ENCODE measurements at regions not wholly inside any gene's neighbourhood (a gene's known extent, or its start where the extent isn't known, plus 50 kb on each side); places are given as distances from the start of the nearest gene placed in this dataset.

- no peak overlapping the region for H3K27ac ChIP-seq (ENCODE audit: low read length, poor library complexity, severe bottlenecking)
- no peak overlapping the region for H3K18ac ChIP-seq (ENCODE audit: low read depth in 1 of 2, low read length in 2 of 2)
- H3K36me3 ChIP-seq (ENCODE audit: control insufficient read depth in 1 of 2, insufficient read depth in 2 of 2, low read depth in 1 of 2, low read length in 2 of 2): no peaks in the 10 kb centered on the region
- no peak overlapping the region for H3K9ac ChIP-seq (ENCODE audit: low read length)
- no peak overlapping the region for H3K23ac ChIP-seq (ENCODE audit: low read length in 2 of 2)
- no peak overlapping the region for H2BK120ac ChIP-seq (ENCODE audit: low read depth, low read length)
- no peak for DNase-seq
- H3K4me2 ChIP-seq (ENCODE audit: low read length, poor library complexity, severe bottlenecking): no peak overlapping the region
- no peak overlapping the region for H4K91ac ChIP-seq (ENCODE audit: low read length)
- H2AFZ ChIP-seq (ENCODE audit: low read depth, low read length): no peak overlapping the region
- H3K14ac ChIP-seq (ENCODE audit: low read length in 2 of 2): no peak overlapping the region
- H2BK15ac ChIP-seq (ENCODE audit: low read depth, poor library complexity, severe bottlenecking): no peak overlapping the region
- H3K9me3 ChIP-seq (ENCODE audit: control insufficient read depth, low read length): no peaks in the 10 kb centered on the region
- no peak overlapping the region for H3K4me3 ChIP-seq (ENCODE audit: insufficient read depth in 1 of 2, low read depth in 1 of 2, low read length in 2 of 2)
- H2BK5ac ChIP-seq (ENCODE audit: low read depth, low read length, poor library complexity, severe bottlenecking): no peak overlapping the region
- no peak overlapping the region for H4K8ac ChIP-seq (ENCODE audit: low read length)
- H3K79me1 ChIP-seq (replicated peaks; ENCODE audit: low read length, poor library complexity, severe bottlenecking): no peaks in the 10 kb centered on the region
- no peaks in the 10 kb centered on the region for H3K4me1 ChIP-seq (ENCODE audit: control insufficient read depth, insufficient read depth, low read depth, low read length)
- no peaks in the 10 kb centered on the region for H3K27me3 ChIP-seq (ENCODE audit: control insufficient read depth in 1 of 2, insufficient read depth in 1 of 2, low read length in 2 of 2)
- H2AK5ac ChIP-seq (ENCODE audit: low read length, severe bottlenecking): no peak overlapping the region
- 96% methylated on average over 4 of the region's 4 CpGs for WGBS
- no peak overlapping the region for H3K4ac ChIP-seq (ENCODE audit: low read depth in 1 of 2, low read length in 2 of 2)
- no peak overlapping the region for H2BK12ac ChIP-seq (ENCODE audit: low read length in 2 of 2)
These were observed 566.5 kb upstream of the PKN2 start for GRCh38 chr1:88117597-88117996.

GRCh38 chr1:88118176-88118845, 565.8 kb upstream of the PKN2 start:
- Histone ChIP-seq H3K9ac (ENCODE audit: low read length) (no peak overlapping the region), H3K23ac (ENCODE audit: low read length in 2 of 2) (no peak overlapping the region), H2BK120ac (ENCODE audit: low read depth, low read length) (no peak overlapping the region), H2BK5ac (ENCODE audit: low read depth, low read length, poor library complexity, severe bottlenecking) (no peak overlapping the region), H2BK12ac (ENCODE audit: low read length in 2 of 2) (no peak overlapping the region), H3K27me3 (ENCODE audit: control insufficient read depth in 1 of 2, insufficient read depth in 1 of 2, low read length in 2 of 2) (no peaks in the 10 kb centered on the region), H4K8ac (ENCODE audit: low read length) (no peak overlapping the region), H3K4me1 (ENCODE audit: control insufficient read depth, insufficient read depth, low read depth, low read length) (no peaks in the 10 kb centered on the region), H3K4ac (ENCODE audit: low read depth in 1 of 2, low read length in 2 of 2) (no peak overlapping the region), H2BK15ac (ENCODE audit: low read depth, poor library complexity, severe bottlenecking) (no peak overlapping the region), H3K4me2 (ENCODE audit: low read length, poor library complexity, severe bottlenecking) (no peak overlapping the region), H3K9me3 (ENCODE audit: control insufficient read depth, low read length) (no peaks in the 10 kb centered on the region), H3K27ac (ENCODE audit: low read length, poor library complexity, severe bottlenecking) (no peak overlapping the region), H2AFZ (ENCODE audit: low read depth, low read length) (no peak overlapping the region), H3K14ac (ENCODE audit: low read length in 2 of 2) (no peak overlapping the region), H4K91ac (ENCODE audit: low read length) (no peak overlapping the region), H3K36me3 (ENCODE audit: control insufficient read depth in 1 of 2, insufficient read depth in 2 of 2, low read depth in 1 of 2, low read length in 2 of 2) (no peaks in the 10 kb centered on the region), H3K18ac (ENCODE audit: low read depth in 1 of 2, low read length in 2 of 2) (no peak overlapping the region), H2AK5ac (ENCODE audit: low read length, severe bottlenecking) (no peak overlapping the region), H3K79me1 (replicated peaks; ENCODE audit: low read length, poor library complexity, severe bottlenecking) (no peaks in the 10 kb centered on the region), H3K4me3 (ENCODE audit: insufficient read depth in 1 of 2, low read depth in 1 of 2, low read length in 2 of 2) (no peak overlapping the region)
- no peak for DNase-seq
- WGBS: 95% methylated on average over 4 of the region's 6 CpGs

DNA sequence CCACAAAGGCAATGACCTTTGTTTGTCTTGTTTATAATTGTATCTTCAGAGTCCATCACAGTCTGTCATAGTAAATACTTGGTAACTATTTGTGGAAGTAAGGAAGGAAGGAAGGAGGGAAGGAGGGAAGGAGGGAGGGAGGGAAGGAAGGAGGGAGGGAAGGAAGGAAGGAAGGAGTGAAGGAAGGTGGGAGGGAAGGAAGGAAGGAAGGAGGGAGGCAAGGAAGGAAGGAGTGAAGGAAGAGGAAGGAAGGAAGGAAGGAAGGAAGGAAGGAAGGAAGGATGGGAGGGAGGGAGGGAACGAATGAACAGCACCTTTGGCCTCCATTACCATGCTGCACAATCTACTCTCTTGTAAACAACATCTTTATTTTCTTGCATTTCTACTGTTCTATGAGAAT, 559.5 kb upstream of the PKN2 start:
- Histone ChIP-seq H3K23ac (ENCODE audit: low read length in 2 of 2) (no peak overlapping the region), H3K9me3 (ENCODE audit: control insufficient read depth, low read length) (no peaks in the 10 kb centered on the region), H2BK12ac (ENCODE audit: low read length in 2 of 2) (no peak overlapping the region), H3K4ac (ENCODE audit: low read depth in 1 of 2, low read length in 2 of 2) (no peak overlapping the region), H3K27me3 (ENCODE audit: control insufficient read depth in 1 of 2, insufficient read depth in 1 of 2, low read length in 2 of 2) (no peaks in the 10 kb centered on the region), H3K79me1 (replicated peaks; ENCODE audit: low read length, poor library complexity, severe bottlenecking) (no peaks in the 10 kb centered on the region), H3K4me3 (ENCODE audit: insufficient read depth in 1 of 2, low read depth in 1 of 2, low read length in 2 of 2) (no peak overlapping the region), H2AFZ (ENCODE audit: low read depth, low read length) (no peak overlapping the region), H3K4me1 (ENCODE audit: control insufficient read depth, insufficient read depth, low read depth, low read length) (no peaks in the 10 kb centered on the region), H2BK5ac (ENCODE audit: low read depth, low read length, poor library complexity, severe bottlenecking) (no peak overlapping the region), H2BK120ac (ENCODE audit: low read depth, low read length) (no peak overlapping the region), H4K91ac (ENCODE audit: low read length) (no peak overlapping the region), H3K36me3 (ENCODE audit: control insufficient read depth in 1 of 2, insufficient read depth in 2 of 2, low read depth in 1 of 2, low read length in 2 of 2) (no peaks in the 10 kb centered on the region), H4K8ac (ENCODE audit: low read length) (no peak overlapping the region), H3K14ac (ENCODE audit: low read length in 2 of 2) (no peak overlapping the region), H3K4me2 (ENCODE audit: low read length, poor library complexity, severe bottlenecking) (no peak overlapping the region), H3K9ac (ENCODE audit: low read length) (no peak overlapping the region), H2BK15ac (ENCODE audit: low read depth, poor library complexity, severe bottlenecking) (no peak overlapping the region), H3K27ac (ENCODE audit: low read length, poor library complexity, severe bottlenecking) (no peak overlapping the region), H3K18ac (ENCODE audit: low read depth in 1 of 2, low read length in 2 of 2) (no peak overlapping the region), H2AK5ac (ENCODE audit: low read length, severe bottlenecking) (no peak overlapping the region)
- DNase-seq: no peak
- no CpG with 5 or more reads among the region's 1 CpG for WGBS

GRCh38 chr1:88126467-88126866, 557.6 kb upstream of the PKN2 start:
- Histone ChIP-seq H2AFZ (ENCODE audit: low read depth, low read length) (no peak overlapping the region), H3K27ac (ENCODE audit: low read length, poor library complexity, severe bottlenecking) (no peak overlapping the region), H3K9me3 (ENCODE audit: control insufficient read depth, low read length) (no peaks in the 10 kb centered on the region), H3K9ac (ENCODE audit: low read length) (no peak overlapping the region), H3K4ac (ENCODE audit: low read depth in 1 of 2, low read length in 2 of 2) (no peak overlapping the region), H3K23ac (ENCODE audit: low read length in 2 of 2) (no peak overlapping the region), H2BK15ac (ENCODE audit: low read depth, poor library complexity, severe bottlenecking) (no peak overlapping the region), H3K79me1 (replicated peaks; ENCODE audit: low read length, poor library complexity, severe bottlenecking) (no peaks in the 10 kb centered on the region), H2BK120ac (ENCODE audit: low read depth, low read length) (no peak overlapping the region), H3K18ac (ENCODE audit: low read depth in 1 of 2, low read length in 2 of 2) (no peak overlapping the region), H3K14ac (ENCODE audit: low read length in 2 of 2) (no peak overlapping the region), H3K4me2 (ENCODE audit: low read length, poor library complexity, severe bottlenecking) (no peak overlapping the region), H2AK5ac (ENCODE audit: low read length, severe bottlenecking) (no peak overlapping the region), H4K91ac (ENCODE audit: low read length) (no peak overlapping the region), H3K4me3 (ENCODE audit: insufficient read depth in 1 of 2, low read depth in 1 of 2, low read length in 2 of 2) (no peak overlapping the region), H3K36me3 (ENCODE audit: control insufficient read depth in 1 of 2, insufficient read depth in 2 of 2, low read depth in 1 of 2, low read length in 2 of 2) (no peaks in the 10 kb centered on the region), H3K4me1 (ENCODE audit: control insufficient read depth, insufficient read depth, low read depth, low read length) (no peaks in the 10 kb centered on the region), H2BK12ac (ENCODE audit: low read length in 2 of 2) (no peak overlapping the region), H4K8ac (ENCODE audit: low read length) (no peak overlapping the region), H2BK5ac (ENCODE audit: low read depth, low read length, poor library complexity, severe bottlenecking) (no peak overlapping the region), H3K27me3 (ENCODE audit: control insufficient read depth in 1 of 2, insufficient read depth in 1 of 2, low read length in 2 of 2) (no peaks in the 10 kb centered on the region)
- WGBS: 100% methylated on average over 1 of the region's 2 CpGs
- no peak for DNase-seq
